GM19239 (cell line): ENCODE measurements at regions not wholly inside any gene's neighbourhood (a gene's known extent, or its start where the extent isn't known, plus 50 kb on each side); places are given as distances from the start of the nearest gene placed in this dataset.

ENCODE experiments used
- DNase-seq: peaks from one replicate; pipeline ENCODE4 v3.0.0; 2011; ENCODE audit warnings: low spot score; ENCODE audit not compliant: insufficient read length
- FAIRE-seq: peaks from 2 replicates; lab custom pipeline; 2011; peaks lifted over from hg19 to GRCh38; lab: Jason Lieb, UNC

DNA sequence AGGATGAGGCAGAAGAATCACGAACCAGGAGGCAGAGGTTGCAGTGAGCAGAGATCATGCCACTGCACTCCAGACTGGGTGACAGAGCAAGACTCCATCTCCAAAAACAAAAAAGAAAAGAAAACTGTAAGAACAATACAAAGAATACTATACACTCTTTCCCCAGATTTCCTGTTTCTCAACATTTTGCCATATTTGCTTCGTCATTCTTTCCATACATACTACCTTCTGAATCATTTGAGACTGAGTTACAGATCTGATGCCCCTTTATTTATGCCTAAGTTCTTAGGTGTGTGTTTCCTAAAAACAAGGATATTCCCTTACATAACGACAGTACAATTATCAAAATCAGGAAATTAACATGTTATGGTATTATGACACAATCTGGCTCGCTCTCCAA lies 168.4 kb upstream of the CELF2 start:
- DNase-seq, result no peak
- no peak for FAIRE-seq

DNA sequence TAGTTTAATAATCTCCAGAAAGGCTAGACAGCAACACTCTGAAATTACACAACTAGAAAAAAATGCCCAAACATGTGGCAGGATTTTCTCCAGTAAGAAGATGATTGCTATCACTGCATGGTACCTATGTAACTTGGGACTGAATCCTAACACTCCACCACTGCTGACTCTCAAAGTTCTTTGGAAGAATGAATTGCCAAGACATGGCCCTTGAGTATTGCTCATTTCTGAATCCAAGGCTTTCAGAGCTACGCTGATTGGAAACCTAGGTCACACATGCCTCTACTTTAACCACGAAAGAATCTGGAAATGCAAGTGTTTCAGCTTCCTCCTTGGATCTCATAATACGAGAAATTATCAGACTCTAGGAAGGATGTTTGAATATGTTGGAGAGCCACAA lies 167.5 kb upstream of the CELF2 start:
- FAIRE-seq, result no peak

DNA sequence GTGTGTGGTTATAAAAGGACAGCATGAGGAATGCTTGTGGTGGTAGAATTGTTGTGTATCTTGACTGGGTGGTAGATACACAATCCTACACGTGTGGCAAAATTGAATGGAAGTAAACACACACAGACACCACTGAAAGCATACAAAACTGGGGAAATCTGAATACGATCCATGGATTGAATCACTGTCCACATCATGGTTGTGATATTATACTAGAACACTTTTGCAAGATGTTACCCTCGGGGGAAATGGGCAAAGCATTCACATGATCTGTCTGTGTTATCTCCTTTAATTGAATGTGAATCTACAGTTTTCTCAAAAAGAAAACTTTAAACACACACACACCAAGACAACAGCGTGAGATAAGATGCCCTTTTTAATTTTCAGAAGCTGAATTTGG lies 165.2 kb upstream of the CELF2 start:
- DNase-seq (no peak), FAIRE-seq (no peak)

More for the DNA sequence above, 167.5 kb upstream of the CELF2 start:
- no peak for DNase-seq

DNA sequence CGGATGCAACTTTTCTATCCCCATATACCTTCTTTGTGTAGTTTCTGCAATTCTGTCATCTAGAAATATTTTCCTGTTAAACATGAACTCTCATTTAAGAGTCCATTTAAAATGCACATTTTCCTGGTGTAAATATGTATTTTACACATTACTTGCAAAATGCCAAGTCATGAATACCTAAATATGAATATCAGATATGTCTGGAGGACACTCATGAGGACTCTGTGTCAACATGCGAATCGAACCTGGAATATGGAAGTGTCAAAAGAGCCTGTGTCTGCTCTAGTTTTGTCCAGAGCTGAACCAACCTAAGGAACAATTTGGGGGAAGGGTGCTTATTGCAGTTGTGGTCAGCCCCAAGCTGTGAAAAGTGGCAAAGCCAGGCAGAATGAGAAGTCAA lies 163.7 kb upstream of the CELF2 start:
- FAIRE-seq, result no peak
- DNase-seq, result no peak

DNA sequence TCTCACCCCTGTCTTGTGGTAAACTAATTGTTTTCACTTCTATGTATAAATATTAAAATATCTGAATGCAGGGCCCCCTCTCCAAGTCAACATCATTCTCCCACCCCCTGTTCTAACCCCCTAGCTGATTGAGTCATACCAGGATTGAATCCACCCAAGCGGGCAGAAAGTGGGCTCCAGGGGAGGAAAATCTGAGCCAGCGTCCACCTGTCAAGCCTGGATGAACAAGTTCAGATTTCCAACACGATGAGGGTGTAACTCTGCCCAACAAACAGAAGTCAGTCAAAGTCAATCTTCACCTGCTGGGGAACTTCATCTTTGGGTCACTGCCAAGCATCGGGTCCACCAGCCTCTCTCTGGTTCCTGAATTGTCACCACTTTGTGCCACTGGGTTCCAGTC lies 162.9 kb upstream of the CELF2 start:
- DNase-seq, result no peak
- no peak for FAIRE-seq

DNA sequence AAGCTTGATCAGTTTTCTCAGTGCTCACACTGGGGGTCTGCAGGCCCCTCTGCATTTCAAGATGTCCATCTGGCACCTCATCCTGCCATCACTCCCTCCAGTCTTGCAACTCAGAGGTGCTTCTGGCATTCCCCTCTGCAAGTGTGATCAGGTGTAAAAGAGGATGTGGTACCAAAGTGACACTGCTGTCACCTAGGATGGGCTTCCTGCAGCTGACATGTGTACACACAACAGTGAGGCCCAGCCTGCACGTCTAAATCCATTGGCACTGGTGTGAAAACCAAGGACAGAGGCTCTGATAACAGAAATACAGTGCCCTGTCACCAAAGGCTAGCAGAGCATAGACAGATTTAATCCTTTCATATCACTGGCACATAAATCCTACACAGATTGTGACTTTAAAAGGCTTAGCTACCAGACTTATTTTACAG lies 162.5 kb upstream of the CELF2 start:
- DNase-seq (no peak), FAIRE-seq (no peak)

DNA sequence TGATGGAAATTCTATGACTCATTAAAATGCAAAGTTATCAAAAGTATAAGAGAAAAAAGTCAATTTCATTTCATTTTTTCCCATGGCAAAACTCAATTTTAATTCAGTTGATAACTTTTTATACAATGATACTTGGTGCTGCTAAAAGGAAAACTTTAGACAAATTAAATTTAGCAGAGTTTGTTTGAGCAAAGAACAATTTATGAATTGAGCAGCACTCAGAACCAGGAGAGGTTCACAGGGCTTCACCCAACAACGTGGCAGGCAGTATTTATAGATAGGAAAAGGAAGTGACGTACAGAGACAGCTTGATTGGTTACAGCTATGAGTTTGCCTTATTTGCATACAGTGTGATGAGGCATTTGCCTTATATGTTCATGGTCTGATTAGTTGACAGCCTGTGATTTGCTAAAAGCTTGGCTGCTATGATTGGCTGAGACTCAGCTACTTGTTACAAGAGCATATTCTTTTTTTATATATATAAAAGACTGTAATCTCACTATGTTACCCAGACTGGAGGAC lies 157.2 kb upstream of the CELF2 start:
- DNase-seq, result no peak
- FAIRE-seq, result no peak

DNA sequence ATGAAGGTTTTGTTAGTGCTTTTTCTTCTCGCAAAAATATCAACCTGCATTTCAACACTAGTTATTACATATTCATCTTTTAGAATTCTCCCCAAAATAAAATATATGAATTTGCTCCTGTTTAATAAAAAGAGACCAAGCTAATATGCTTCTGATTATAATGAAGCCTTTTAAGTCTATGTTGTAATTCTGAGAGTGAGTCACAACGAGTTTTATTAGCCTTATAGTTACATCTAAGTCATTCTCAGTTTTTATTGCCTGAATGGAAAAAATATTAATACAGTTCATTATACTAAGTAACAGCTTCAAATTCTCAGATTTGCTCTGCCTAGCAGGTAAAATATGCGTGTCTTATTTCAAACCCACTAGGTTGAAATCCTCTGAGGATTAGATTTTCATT lies 152.4 kb upstream of the CELF2 start:
- no peak for DNase-seq
- no peak for FAIRE-seq

DNA sequence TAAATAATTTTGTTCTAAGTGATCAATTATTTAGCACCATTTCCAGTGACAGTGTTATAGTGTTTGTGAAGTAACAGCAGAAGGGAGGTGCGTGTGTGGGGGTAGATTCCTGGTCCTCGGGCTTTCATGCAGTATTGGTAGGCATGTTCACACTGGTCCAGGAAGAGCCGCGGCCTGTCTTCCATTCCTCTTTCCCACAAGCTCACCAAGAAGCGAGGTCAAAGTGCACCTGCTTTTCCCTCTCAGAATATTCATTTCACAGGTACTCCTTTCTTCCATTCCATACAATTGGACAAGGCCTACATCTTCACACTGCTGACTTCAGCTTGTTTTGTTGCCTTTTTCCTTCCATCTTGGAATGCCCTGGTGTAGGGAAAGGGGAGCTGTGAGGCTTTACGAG lies 151.8 kb upstream of the CELF2 start:
- DNase-seq (no peak), FAIRE-seq (no peak)

DNA sequence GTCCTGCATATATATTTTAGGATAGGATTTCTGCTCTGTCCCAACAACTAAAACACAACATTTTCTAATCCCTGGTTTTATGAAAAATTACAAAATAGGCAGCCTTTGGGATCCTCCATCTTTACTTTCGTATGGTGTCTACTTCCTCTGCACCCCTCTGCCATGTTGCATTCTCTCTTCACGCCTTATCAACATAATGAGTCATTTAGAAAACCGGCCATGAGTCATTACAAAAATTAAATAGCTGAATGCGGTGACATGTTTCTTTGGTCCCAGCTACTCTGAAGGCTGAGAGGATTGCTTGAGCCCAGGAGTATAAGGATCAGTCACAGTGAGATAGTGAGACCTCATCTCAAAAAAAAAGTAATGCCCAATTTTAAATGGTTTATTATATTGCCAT lies 148.1 kb upstream of the CELF2 start:
- no peak for FAIRE-seq
- no peak for DNase-seq

DNA sequence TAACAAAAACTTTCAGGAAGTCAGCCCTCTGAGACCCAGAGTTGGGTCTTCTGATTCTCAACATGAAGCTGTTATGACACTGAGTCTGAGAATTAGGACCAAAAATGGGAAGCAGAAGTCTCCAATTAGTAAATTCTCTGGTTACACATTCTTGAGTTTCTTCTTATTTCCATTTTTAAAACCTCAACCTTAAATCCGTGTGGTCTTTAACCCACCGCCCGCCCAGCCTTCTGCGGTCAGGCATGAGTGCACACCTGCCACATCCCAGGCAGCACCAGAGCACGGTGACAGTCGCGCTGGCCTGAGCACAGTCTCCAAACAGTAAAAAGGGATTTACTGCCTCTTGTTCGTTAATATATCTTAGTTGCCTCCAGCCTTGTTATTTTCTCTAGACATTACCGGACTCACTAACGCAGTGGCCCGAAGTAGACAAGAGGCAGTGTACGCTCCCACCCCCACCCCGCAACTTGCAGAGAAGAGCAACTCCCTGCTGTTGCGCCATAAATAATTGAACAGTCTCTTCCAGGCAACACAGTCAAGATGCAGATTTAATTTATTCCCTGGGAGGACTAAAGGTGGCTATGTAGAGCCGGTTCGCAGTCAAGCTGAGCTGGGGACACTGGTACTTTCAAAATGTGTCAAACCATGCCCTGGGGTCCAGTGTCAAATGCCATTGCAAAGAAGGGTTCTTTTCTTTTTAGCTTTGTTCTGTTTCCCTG lies 147.0 kb upstream of the CELF2 start:
- FAIRE-seq, result peak; percentile 44

DNA sequence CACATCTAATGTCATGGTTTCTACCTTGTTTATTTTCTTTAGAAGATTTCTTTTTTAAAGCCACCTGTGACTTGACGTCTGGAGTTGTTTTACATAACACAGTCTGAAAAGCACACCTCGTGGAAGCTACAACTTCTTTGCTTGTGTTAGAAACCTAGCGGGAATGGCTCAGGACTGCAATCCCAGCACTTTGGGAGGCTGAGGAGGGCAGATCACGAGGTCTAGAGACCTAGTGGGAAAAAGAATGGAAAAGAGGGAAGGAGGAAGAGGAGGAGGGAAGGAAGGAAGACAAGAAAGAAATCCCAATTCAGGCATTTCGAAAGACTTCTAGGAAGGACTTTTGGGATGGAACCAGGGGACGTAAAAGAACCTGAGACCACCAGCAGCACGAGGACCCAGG lies 146.3 kb upstream of the CELF2 start:
- FAIRE-seq (no peak), DNase-seq (no peak)

More for the DNA sequence above, 147.0 kb upstream of the CELF2 start:
- DNase-seq, result no peak

DNA sequence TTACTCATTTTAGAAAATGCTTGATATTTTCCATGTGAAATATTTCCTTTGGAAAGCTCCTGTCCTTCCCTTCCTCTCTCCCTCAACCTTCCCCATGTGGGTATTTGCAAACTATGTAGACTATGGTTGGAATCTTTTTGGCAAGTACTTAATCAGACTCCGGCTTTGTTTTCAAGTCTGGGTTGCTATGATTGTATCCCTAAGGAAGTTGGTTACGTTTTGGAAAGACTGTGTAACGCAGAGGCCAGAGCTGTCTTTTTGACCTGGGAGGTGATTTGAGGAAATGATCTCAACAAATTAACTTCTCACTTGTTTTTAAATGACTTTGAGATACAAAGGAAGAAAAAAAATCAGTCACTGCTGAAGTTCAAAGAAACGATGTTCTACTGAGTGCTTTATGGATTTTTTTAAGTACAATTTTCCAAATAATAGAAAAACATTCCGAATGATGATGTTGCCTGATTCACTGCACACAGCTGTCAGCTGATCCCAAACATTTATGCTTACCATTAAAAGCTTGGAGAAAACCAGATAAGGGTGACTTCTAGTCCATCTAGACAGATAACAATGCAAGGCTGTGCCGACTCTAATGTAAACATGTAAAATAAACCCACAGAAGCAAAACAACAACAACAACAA lies 145.5 kb upstream of the CELF2 start:
- DNase-seq (no peak), FAIRE-seq (no peak)

DNA sequence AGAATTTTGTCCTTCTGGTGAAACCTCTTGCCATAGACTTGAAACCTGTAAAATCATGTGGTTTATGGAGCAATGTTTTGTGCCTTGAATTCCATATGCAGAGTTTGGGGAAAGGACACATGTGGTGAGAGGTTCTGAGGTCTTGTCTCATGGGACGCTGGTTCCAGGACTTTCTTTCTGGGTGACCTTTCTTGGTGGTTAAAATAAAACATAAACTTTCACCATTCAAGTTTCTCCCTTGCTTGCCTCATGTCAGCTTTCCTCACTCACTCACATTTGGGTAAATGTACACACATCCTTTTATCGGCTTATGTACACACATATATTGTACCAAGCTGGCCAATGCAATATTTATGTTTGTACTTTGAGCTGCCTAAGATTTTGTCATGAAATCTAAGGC lies 144.9 kb upstream of the CELF2 start:
- FAIRE-seq (no peak), DNase-seq (no peak)

DNA sequence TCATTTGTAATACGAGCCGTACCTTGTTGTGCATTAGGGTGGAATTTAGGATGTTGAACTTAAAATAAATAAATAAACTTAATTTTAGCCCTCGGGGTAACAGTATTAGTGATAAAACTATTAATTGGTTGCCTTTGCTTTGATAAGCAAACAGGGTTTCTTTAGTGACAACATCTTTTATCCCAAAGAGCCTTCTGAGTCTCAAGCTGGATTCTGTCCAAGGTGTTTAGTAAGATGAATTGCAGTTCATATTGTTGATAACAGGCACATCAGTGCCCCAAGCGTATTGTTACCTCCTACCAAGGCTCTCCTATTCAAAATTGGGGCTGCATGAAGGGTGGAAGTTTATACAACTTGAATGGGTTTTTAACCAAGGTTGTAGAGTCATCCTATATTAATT lies 144.4 kb upstream of the CELF2 start:
- FAIRE-seq (no peak), DNase-seq (no peak)

DNA sequence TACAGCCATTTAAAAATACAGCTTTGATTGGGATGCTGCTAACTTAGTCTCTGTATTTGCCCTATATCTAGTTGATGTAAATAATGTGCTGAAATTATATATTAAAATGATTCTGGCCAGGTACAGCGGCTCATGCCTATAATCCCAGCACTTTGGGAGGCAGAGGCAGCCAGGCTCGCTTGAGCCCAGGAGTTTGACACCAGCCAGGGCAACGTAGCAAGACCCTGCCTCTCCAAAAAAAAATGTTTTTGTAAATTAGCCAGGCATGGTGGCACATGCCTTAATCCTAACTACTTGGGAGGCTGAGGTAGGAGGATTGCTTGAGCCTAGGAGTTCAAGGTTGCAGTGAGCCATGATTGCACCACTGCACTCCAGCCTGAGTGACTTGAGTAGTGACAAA lies 143.8 kb upstream of the CELF2 start:
- DNase-seq, result no peak
- no peak for FAIRE-seq

DNA sequence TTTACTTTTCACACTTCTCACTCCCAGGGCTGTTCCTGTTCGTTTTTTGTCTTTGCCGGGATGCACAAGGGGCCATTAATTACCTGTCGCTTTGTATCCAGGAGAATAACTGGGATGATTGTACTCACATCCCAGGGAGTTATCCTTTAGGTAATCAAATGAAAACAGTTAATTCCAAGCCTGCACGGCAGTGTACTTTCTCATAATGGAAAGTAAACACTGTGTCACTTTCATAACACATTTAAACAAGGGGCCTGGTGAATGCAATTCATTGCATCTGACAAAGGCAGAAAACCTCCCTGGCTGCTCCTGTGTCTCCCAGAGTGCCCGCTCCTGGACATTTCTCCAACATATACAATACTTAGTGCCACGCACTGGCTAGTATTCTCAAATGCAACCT lies 138.7 kb upstream of the CELF2 start:
- DNase-seq (no peak), FAIRE-seq (no peak)

DNA sequence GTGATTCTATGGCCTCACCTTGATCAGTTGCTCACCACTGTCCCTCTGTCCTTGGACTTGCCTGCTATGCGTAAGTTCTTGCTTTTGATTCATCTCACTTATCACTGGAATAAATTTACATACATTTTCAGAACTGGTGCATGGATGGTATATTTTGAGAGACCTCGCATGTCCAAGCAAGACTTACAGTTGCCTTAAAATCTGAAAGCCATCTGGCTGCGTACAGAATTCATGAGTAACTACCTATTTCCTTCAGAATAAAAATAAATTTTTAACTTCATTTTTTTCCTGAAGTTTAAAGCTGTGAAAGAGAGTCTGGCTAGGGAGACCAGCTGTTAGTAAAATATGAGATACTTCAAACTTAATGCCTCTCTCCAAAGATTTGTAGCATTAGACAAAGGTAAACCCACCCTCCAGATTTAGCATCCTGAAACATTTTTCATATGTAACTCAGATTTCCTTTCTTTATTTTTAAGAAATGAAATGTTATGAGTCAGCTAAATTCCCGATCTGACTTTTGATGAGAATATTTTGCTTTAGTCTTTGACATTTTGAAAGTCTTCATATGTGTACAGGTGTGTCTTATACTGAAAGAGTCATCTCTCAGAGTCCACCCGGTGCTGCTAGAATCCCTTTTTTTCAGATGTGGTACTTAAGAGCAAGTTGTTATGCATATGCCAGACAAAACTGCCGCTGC lies 136.4 kb upstream of the CELF2 start:
- no peak for FAIRE-seq

DNA sequence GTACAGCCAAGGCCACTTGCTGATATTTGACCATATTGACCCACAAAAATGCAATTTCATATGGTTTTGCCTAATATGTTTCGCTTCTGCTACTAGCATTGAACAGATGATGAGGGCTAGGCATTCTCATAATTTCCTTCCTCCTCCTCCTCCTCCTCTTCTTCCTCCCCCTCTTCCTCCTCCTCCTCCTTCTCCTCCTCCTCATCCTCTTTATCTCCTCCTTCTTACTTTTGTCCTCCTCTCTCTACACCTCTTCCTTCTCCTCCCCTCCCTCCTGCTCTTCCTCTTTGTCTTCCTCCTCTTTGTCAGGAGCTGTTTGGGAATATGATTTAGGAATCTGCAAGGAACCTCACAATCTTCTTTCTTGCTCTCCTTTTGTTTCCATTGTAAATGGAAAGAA lies 133.9 kb upstream of the CELF2 start:
- FAIRE-seq, result no peak
- DNase-seq, result no peak

More for the DNA sequence above, 136.4 kb upstream of the CELF2 start:
- no peak for DNase-seq

DNA sequence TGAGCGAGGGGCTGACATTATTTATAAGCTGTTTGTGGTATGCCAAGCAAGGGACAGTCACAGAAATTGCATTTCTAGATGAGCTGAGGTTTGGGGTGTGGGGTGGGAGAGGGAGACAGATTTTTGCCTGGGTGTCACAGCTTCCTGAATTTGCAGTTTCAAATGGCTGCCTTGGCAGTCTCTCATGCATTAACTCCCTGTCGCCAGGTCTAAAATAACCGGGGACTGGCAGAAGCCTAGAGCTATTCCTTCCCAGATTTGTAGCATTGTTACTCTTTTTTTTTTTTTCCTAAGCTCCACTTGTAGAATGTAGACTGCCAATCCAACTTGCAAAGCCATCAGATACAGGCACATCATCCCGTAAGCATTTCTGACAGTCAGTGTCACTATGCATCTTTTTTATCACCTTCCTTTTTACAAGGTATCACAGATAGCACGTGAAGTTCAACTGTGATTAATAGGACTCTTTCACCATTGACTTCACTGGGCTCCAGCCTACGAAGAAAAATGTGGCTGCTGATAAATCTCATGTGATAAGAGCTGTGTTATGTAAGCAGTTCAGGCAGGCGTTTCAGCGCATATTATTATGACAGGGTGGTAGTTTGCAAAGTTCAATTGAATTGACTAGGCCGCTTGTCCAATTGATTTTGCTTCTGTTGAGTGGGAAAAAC lies 130.7 kb upstream of the CELF2 start:
- FAIRE-seq, result no peak
- no peak for DNase-seq
